GM15510 (cell line): ENCODE measurements at regions not wholly inside any gene's neighbourhood (a gene's known extent, or its start where the extent isn't known, plus 50 kb on each side); places are given as distances from the start of the nearest gene placed in this dataset.

ENCODE experiments used
- POLR2A ChIP-seq: IDR thresholded peaks from 3 replicates; pipeline ENCODE4 v1.6.1; 2011; ENCODE audit warnings: borderline replicate concordance; ENCODE audit not compliant: insufficient read length; ENCODE audit errors: extremely low read depth

DNA sequence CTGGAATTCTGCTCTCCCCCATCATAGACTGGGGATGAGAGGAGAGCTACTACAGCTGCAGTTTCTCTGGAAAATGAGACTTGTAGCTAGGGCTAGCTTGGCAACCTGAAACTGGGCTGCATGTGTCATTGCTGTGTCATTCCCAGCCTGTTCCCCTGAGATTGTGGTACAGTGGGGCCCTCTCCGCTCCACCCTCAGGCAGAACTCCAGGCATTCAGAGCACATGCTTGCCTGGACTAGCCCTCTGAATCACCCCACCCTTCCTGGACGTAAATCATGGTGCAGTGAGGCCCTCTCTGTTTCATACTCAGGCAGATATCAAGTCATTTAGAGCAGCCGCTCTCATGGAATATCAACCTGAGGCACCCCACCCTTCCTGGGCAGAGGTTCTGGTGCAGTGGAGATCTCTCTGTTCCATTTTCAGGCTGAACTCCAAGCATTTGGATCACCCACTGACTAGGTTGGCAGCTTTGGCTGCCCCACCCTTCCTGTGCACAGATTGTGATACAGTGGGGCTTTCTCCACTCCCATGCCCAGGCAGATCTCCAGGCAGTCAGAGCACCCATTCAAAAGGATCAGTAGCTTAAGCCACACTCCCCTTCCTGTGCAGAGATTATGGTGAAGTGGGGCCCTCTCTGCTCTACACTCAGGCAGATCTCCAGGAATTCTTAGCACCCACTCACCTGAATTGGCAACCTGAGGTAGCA lies 274.4 kb downstream of the C11orf87 start:
- TF ChIP-seq POLR2A: no peak

DNA sequence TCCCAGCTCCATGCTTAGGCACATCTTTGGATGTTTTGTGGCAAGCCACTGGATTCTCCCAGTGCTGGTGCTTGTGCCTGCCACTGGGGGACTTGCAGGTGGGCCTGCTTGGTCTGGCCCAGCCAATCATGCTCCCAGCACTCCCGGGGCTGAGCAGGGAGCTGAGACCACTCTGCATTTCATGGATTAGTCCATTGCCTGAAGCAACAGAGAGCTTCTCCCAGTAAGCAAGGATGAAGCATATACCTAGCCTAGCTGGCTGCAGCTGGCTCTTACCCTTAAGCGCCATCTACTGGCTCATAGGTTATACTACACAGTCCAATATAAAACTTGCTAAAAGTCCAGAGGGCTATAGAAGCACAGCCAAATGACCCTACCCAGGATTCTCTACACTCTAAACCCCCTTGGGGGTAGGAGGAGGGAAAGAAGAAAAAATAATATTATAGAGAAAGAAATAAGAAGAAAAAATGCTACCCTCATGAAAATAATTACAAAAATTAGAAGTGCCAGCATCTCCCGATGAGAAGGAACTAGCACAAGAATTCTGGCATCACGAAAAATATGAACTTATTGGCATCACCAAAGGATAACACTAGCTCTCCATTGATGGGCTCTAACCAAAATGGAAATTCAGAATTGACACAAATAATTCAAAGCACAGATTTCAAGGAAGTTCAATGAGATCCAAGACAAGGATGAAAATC lies 275.3 kb downstream of the C11orf87 start:
- no peak for TF ChIP-seq POLR2A

DNA sequence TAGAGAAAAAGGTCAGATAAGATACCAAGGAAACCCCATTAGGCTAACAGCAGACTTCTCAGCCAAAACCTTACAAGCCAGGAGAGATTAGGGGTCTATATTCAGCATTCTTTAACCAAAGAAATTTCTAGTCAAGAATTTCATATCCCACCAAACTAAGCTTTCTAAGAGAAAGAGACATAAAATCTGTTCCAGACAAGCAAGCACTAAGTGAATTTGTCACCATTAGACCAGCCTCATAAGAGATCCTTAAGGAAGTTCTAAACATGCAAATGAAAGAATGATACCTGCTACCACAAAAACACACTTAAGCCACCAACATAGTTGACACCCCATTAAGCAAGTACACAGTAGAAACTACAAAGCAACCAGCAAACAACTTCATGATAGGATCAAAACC lies 276.2 kb downstream of the C11orf87 start:
- no peak for TF ChIP-seq POLR2A

DNA sequence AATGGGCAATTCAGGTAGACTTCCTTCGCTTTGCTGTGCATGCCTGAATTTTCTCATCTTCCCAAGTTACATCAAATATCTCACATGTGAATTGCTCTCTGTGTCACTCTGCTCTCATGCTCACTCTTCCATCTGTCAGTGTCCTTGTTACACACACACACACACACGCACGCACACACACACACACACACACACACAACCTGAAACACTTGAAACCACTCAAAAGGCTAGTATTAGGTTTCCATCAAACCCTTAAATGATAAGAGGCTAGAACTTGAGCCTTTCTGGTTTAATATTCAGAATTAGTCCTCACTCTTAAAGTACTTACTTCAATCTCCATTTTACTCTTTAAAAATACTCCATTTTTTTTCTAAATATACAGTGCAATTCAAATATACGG lies 282.4 kb downstream of the C11orf87 start:
- TF ChIP-seq POLR2A: no peak

DNA sequence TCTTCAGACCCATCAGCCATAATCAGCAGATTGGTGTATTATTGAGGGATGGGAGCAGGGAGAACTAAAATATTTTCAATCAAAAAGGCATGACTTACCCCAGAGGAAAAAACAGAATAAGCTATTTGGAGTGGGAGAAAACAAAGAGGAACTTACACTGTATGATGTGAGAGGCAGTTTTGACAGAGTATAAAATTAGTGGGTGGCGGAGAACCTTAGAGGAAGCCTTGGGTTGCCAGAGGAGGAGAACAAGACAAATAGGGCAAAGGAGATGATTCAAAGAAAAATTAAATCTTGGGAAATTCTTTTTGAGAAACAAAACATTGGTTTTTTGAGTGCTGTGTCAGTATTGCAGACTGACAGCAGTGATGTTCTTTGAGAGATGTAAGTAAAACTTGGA lies 285.0 kb downstream of the C11orf87 start:
- no peak for TF ChIP-seq POLR2A

DNA sequence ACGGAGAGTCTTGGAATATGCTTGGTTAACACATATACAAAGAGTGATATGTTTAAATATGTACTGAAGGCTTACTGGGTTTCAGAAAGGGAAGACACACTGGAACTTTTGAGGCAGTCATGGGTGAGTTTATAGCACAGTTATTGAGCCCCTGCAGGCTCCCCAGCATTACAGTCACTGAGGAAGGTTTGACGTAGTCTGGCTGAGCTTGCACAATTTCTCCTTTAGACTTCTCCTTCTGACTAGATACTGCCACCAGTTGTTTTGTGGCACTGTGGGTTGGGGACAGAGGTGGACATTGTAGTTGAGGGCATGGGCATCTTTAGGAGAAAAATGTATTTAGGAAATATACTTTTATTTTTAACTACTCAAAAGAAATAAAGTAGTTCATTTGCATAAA lies 285.4 kb downstream of the C11orf87 start:
- no peak for TF ChIP-seq POLR2A

DNA sequence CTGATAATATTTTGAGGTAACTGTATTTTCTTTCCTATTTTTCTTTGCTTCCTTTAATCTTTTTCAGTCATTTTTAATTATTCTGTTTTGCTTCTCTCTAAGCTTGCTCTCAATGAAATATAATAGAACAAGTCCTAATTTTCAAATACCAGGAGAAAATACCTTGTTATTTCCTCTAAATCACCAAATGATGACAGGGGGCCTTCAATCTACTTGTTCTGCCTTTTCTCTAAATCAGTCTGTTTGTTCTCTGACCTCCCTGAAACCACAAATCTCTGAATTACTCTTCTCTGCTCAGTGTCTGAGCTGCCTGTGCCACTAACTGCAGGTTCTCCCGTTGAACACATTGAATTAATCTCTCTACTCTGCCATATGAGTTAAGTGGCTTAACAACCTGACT lies 286.2 kb downstream of the C11orf87 start:
- no peak for TF ChIP-seq POLR2A

DNA sequence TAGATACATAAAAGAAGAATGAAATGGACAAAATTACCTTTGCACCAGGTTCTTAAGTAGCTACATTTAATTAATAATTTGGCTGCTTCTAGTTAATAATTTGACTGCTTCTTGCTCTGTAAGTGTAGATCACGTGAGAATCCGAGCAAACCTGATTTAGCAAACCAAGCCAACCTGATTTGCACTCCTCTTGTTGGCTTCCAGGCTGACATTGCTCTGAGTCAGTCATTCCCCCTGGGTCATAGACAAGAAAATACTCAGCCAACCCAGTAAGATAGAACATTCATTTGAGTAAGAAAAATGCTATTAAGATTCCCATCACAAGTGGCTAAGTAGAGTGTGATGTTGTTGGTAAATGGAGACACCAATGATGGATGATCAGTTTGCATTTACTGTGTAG lies 304.1 kb downstream of the C11orf87 start:
- TF ChIP-seq POLR2A: no peak

DNA sequence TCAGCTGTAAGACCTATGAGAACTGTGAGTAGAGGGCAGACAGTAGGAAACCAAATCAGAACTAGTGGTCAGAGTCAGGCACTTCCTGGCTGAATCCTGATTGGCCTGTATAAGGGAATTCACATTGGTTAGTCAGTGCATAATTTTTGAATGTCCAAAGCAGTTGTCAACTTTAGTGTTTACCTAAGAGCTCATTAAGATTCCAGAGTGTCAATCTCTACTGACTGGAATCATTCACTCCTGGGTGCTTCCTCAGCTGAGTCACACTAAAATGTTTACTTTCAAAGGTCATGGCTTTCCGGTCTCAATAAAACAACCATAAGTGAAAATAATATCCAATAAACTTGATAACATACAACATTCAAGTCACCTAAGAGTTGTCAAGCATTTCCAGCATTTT lies 306.1 kb downstream of the C11orf87 start:
- no peak for TF ChIP-seq POLR2A

DNA sequence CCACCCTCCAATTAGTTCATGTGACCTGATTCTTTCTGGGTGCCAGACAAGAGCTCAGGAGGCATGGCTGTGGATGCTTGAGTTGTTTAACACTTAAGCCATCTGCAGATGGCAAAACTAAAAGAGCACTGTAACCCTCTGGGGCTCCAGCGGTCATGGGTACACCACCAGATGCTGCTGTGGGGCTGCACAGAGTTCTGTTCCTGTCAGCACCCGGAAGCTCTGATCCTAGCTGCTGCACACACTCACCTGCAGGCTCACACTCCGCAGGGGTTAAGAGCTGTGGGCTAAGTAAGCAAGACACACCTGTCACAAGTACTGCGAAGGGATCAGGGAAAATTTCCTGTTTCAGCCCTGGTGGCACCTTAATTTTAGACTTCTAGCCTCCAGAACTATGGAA lies 307.8 kb downstream of the C11orf87 start:
- no peak for TF ChIP-seq POLR2A

DNA sequence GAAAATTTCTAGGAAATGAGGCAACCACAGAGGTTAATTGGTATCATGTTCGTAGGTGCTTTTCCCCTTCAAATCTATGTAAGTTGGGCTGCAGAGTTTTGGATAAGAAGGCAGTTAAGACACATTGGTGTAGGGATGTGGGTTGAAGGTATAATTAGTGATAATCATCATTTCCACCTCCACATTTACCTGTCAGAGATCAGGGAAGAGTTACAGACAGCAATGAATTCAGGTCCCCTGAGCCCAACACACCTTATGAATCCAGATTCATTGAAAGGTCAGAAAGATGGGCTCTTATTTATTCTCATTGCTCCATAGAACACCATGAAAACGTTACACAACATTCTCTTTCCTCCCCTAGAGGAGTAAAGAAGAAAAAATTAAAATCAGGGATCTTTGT lies 308.7 kb downstream of the C11orf87 start:
- TF ChIP-seq POLR2A: no peak

DNA sequence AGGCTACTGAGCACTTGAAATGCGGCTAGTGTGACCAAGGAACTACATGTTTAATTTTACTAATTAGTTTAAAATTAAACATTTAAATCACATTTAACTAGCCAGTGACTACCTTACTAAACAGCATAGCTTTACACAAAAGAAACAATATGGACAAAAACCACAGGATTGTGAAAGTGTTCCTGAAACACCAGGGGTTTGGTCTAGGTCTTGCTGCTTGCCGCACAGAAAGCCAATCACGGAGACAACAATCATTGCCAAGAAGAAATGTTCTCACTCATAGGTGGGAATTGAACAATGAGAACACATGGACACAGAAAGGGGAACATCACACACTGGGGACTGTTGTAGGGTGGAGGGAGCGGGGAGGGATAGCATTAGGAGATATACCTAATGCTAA lies 309.5 kb downstream of the C11orf87 start:
- TF ChIP-seq POLR2A: no peak

DNA sequence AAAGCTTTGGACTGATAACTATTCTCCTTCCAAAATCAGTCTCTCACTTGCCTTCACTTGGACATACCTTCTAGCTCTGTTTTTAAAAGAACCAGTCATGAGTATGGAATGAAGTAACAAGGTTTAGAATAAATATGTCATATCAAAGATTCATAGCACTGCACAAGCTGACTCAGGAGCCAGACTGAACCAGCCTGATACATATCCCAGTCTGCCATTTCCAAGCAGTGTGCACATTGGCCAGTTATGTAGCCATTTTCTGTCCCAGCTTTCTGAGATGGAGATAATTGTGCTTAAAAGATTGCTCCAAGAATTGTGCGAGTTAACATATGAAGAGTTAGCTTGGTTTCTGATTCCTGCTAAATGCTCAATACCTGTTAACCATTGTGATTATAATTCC lies 311.3 kb downstream of the C11orf87 start:
- TF ChIP-seq POLR2A: no peak

DNA sequence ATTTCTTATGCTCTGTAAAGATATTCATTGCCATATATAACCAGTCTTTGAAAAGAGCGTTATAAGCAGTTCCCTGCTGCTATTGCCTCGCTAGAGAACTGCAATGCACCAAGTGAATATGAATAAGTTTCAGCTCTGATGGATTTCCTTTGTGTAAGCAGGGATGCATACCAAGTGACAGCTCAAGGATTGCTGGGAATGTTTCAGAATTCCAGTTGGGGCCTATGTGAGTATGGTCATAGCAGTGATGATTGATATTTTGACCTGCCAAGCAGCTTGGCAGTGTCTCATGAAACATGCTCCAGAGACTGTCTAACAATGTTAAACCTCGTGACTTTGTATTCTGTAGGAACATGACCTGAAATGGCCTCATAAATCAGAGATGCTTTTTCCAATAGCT lies 312.6 kb downstream of the C11orf87 start:
- TF ChIP-seq POLR2A: no peak

DNA sequence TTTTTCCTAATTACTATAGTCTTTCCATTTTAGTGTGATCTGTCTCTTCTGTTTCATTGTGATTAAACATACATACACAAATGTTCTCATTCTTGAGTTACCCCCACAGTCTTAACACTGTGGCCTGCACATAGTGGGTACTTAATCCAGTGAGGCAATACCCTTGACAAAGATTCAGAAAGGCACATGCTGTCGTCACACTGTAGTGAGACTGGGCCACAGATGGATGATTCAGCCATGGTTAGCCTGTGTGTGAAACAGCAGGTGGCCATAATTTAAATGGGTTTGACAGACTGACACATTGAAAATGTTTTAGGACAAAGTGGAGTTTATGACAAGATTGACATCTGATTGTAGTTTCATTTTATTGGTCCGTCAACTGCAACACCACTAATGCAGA lies 313.1 kb downstream of the C11orf87 start:
- no peak for TF ChIP-seq POLR2A

DNA sequence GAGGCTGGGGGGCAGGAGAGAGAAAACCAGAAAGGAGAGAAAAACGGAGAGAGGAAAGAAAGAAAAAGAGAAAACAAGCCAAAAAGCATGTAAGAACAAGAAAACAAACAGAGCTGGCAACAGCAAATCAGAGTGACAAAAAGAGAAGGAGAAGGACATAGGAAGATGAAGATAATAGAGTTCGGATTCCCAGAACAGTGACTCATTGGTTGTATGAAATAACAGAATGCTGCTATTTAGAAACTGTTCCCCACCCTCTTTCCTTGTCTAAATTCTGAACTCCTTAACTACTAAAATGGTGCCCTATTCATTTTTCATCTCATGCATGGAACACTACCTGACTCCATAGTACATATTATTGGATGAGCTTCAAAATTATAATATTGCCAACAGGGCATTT lies 317.4 kb downstream of the C11orf87 start:
- TF ChIP-seq POLR2A: no peak
